Activated CD8-positive, alpha-beta T cell treated with anti-CD3 and anti-CD28 coated beads for 36 hours (primary cell): ENCODE measurements at regions not wholly inside any gene's neighbourhood (a gene's known extent, or its start where the extent isn't known, plus 50 kb on each side); places are given as distances from the start of the nearest gene placed in this dataset.

Experiments used
- ATAC-seq: fragments of 200-7000 bp; cut with Tn5 transposase; one replicate; pipeline ENCODE4 v1.10.0; 2021; ENCODE audit warnings: mild to moderate bottlenecking, moderate library complexity
- CTCF ChIA-PET: fragments of 350-600 bp; sonication (Branson Sonifier 250); formaldehyde crosslinking; loops from one replicate; lab custom pipeline; 2021; ENCODE audit warnings: antibody characterized with exemption; lab: Charles Lee
- POLR2A ChIA-PET: fragments of 350-600 bp; sonication (Branson Sonifier 250); formaldehyde crosslinking; loops from one replicate; lab custom pipeline; 2021; ENCODE audit warnings: antibody characterized with exemption; lab: Charles Lee
- DNase-seq: peaks from one replicate; pipeline ENCODE4 v3.0.0-alpha.2; 2020
- H3K27ac Mint-ChIP-seq: one replicate; pipeline ENCODE4 v1.8.0; 2021; ENCODE audit warnings: mild to moderate bottlenecking, mixed read lengths
- H3K27me3 Mint-ChIP-seq: one replicate; pipeline ENCODE4 v1.8.0; 2021; ENCODE audit warnings: mixed read lengths
- H3K36me3 Mint-ChIP-seq: one replicate; pipeline ENCODE4 v1.8.0; 2021; ENCODE audit warnings: low read depth, mixed read lengths
- H3K4me1 Mint-ChIP-seq: one replicate; pipeline ENCODE4 v1.8.0; 2021; ENCODE audit warnings: low read depth, mixed read lengths
- H3K4me3 Mint-ChIP-seq: one replicate; pipeline ENCODE4 v1.8.0; 2021; ENCODE audit warnings: mild to moderate bottlenecking, moderate library complexity, mixed read lengths
- H3K9me3 Mint-ChIP-seq: one replicate; pipeline ENCODE4 v1.8.0; 2021; ENCODE audit warnings: mixed read lengths
- intact Hi-C: fragments of 100-400 bp; cut with micrococcal nuclease; formaldehyde crosslinking; loops from one replicate; pipeline ENCODE4 v1.10.0; 2022
- TF ChIP-seq, protein P1 (sequence below): fragments of 200-600 bp; IDR thresholded peaks from one replicate; pipeline ENCODE4 v1.8.0; 2022; ENCODE audit warnings: antibody characterized with exemption, mild to moderate bottlenecking

DNA sequence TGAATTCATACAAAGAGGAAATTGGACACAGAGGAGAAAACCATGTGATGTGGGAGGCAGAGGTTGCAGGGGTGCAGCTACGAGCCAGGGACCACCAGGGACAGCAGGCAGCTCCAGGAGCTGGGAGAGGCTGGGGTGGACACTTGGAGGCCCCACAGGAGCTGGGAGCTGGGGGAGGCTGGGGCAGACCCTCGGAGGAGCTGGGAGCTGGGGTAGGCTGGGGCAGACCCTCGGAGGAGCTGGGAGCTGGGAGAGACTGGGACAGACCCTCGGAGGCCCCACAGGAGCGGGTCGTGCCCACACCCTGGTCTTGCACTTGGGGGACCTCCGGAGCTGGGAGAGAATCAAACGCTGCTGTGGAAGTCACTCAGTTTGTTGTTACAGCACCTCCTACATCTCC is 141.7 kb downstream of the SOX1 start:
- Mint-ChIP-seq H3K9me3 (no peaks in the 10 kb centered on the region), H3K27ac (no peak overlapping the region), H3K36me3 (no peaks in the 10 kb centered on the region), H3K27me3 (peaks cover 35% of the 10 kb centered on the region), H3K4me1 (peaks cover 8% of the 10 kb centered on the region), H3K4me3 (no peak overlapping the region)
- intact Hi-C loops, result no loop called here
- TF ChIP-seq, protein P1, sequence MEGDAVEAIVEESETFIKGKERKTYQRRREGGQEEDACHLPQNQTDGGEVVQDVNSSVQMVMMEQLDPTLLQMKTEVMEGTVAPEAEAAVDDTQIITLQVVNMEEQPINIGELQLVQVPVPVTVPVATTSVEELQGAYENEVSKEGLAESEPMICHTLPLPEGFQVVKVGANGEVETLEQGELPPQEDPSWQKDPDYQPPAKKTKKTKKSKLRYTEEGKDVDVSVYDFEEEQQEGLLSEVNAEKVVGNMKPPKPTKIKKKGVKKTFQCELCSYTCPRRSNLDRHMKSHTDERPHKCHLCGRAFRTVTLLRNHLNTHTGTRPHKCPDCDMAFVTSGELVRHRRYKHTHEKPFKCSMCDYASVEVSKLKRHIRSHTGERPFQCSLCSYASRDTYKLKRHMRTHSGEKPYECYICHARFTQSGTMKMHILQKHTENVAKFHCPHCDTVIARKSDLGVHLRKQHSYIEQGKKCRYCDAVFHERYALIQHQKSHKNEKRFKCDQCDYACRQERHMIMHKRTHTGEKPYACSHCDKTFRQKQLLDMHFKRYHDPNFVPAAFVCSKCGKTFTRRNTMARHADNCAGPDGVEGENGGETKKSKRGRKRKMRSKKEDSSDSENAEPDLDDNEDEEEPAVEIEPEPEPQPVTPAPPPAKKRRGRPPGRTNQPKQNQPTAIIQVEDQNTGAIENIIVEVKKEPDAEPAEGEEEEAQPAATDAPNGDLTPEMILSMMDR, result no peak
- ChIA-PET POLR2A (no interaction called here), CTCF (no interaction called here)
- ATAC-seq, result no peak
- no peak for DNase-seq

DNA sequence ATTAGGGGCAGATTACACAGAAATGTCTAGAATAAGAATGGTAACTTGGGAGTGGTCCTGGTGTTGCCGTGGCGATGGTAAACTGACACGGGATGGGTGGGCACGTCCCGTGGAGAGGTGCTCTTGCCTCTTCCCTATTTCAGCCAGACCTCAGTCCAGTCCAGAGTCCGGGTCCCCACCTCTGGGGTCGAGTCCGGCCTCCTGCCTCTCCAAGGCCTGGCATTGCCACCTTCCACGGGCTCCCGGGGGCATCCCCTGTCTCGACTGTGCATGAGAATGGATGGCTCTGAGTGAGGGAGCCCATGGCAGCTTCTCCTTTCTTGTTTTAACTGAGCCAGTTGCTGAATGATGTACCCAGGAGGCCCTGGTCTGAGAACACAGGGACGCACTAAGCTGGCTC is 142.3 kb downstream of the SOX1 start:
- ATAC-seq, result no peak
- Mint-ChIP-seq H3K36me3 (no peaks in the 10 kb centered on the region), H3K27me3 (peaks cover 29% of the 10 kb centered on the region), H3K9me3 (no peaks in the 10 kb centered on the region), H3K27ac (no peak overlapping the region), H3K4me3 (no peak overlapping the region), H3K4me1 (peaks cover 8% of the 10 kb centered on the region)
- CTCF ChIA-PET, result no interaction called here
- POLR2A ChIA-PET, result no interaction called here
- no peak for DNase-seq
- intact Hi-C loops, result no loop called here
- TF ChIP-seq, protein P1, result no peak

DNA sequence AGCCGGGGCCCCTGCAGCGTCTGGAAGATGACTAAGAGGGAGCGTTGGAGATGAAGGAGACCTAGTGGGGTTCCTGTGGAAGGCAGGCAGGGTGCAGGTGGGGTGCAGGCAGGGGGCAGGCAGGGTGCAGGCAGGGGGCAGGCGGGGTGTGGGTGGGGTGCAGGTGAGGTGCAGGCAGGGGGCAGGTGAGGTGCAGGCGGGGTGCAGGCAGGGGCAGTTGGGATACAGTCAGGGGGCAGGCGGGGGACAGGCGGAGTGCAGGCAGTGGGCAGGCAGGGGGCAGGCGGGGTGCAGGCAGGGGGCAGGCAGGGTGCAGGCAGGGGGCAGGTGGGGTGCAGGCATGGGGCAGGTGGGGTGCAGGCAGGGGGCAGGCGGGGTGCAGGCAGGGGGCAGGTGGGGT is 142.8 kb downstream of the SOX1 start:
- CTCF ChIA-PET, result no interaction called here
- TF ChIP-seq, protein P1, result no peak
- Mint-ChIP-seq H3K9me3 (no peaks in the 10 kb centered on the region), H3K27ac (no peak overlapping the region), H3K4me3 (no peak overlapping the region), H3K36me3 (no peaks in the 10 kb centered on the region), H3K27me3 (peaks cover 25% of the 10 kb centered on the region), H3K4me1 (peaks cover 8% of the 10 kb centered on the region)
- POLR2A ChIA-PET, result no interaction called here
- ATAC-seq, result no peak
- intact Hi-C loops, result no loop called here
- no peak for DNase-seq

DNA sequence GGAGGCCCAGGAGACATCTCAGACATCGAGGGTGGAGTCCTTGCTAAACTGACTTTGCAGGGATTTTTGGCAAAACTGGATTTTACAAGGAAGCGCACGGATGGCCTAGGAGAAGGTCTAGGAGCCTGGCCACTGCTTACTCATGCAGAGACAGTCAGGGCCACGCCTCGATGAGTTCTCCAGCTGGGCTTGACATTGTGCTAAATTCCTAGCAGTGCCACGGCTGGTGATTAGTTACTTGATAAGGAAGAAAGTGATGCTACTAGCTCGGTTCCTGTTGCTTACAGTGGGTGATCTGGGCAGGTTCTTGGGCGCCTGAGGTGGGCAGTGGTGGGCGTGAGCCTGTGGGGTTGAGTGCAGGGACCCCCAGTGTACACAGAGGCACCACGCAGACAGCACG is 143.4 kb downstream of the SOX1 start:
- DNase-seq (no peak), ATAC-seq (no peak)
- H3K27me3 Mint-ChIP-seq, result peaks cover 18% of the 10 kb centered on the region
- no peaks in the 10 kb centered on the region for H3K9me3 Mint-ChIP-seq
- no peaks in the 10 kb centered on the region for H3K36me3 Mint-ChIP-seq
- intact Hi-C loops, result no loop called here
- H3K4me1 Mint-ChIP-seq, result peaks cover 3% of the 10 kb centered on the region
- POLR2A ChIA-PET, result no interaction called here
- no peak overlapping the region for H3K27ac Mint-ChIP-seq
- TF ChIP-seq, protein P1, result no peak
- H3K4me3 Mint-ChIP-seq, result no peak overlapping the region
- CTCF ChIA-PET, result no interaction called here

DNA sequence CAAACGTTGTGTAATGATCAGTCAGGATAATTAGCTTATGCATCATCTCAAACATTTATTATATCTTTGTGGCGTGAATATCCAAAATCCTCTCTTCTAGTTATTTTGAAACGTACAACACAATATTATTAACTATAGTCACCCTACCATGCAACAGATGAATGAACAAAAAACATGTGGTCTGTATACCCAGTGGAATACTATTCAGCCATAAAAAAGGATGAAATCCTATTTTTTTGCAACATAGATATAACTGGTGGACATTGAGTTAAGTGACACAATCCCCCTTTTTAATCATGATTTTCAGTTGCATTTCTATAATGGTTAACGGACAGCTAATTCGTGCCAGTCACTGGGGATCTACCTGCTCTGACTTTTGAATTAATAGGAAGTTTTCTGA is 145.6 kb downstream of the SOX1 start:
- intact Hi-C loops, result no loop called here
- Mint-ChIP-seq H3K27me3 (peaks cover 10% of the 10 kb centered on the region), H3K9me3 (no peaks in the 10 kb centered on the region), H3K4me1 (no peaks in the 10 kb centered on the region), H3K36me3 (no peaks in the 10 kb centered on the region), H3K4me3 (no peak overlapping the region), H3K27ac (no peak overlapping the region)
- DNase-seq (no peak), ATAC-seq (no peak)
- TF ChIP-seq, protein P1, result no peak
- ChIA-PET CTCF (no interaction called here), POLR2A (interaction anchor here (0.6 kb wide), 1 partner anchor 342 kb away, joined by 3 read pairs; no protein-coding TSS in a partner anchor)
